HG03025 (cell line): ENCODE measurements at regions not wholly inside any gene's neighbourhood (a gene's known extent, or its start where the extent isn't known, plus 50 kb on each side); places are given as distances from the start of the nearest gene placed in this dataset.

Experiments
- ATAC-seq: cut with Tn5 transposase; IDR thresholded peaks from one replicate; pipeline ENCODE4 v1.9.1; 2021; ENCODE audit warnings: mild to moderate bottlenecking, moderate library complexity; ENCODE audit not compliant: unreplicated experiment, low FRiP score

GRCh38 chr18:44510390-44510789 is 170.3 kb upstream of the SETBP1 start:
- no peak for ATAC-seq

- no peak for ATAC-seq
Observed at GRCh38 chr18:44513233-44513632, 167.5 kb upstream of the SETBP1 start.

- ATAC-seq: no peak
Observed at GRCh38 chr18:44514106-44514505, 166.6 kb upstream of the SETBP1 start.

GRCh38 chr18:44514766-44515165 is 165.9 kb upstream of the SETBP1 start:
- no peak for ATAC-seq

- no peak for ATAC-seq
Observed at GRCh38 chr18:44516450-44516849, 164.2 kb upstream of the SETBP1 start.

GRCh38 chr18:44517136-44517535 is 163.6 kb upstream of the SETBP1 start:
- no peak for ATAC-seq

- no peak for ATAC-seq
Observed at GRCh38 chr18:44518091-44518615, 162.5 kb upstream of the SETBP1 start.

- ATAC-seq: no peak
Observed at GRCh38 chr18:44518666-44519065, 162.0 kb upstream of the SETBP1 start.

GRCh38 chr18:44520981-44521667 is 159.6 kb upstream of the SETBP1 start:
- no peak for ATAC-seq

- ATAC-seq: no peak
Observed at GRCh38 chr18:44521668-44522022, 159.0 kb upstream of the SETBP1 start.

GRCh38 chr18:44526705-44527415 is 153.8 kb upstream of the SETBP1 start:
- no peak for ATAC-seq

- ATAC-seq: no peak
Observed at GRCh38 chr18:44533071-44533470, 147.6 kb upstream of the SETBP1 start.

- no peak for ATAC-seq
Observed at GRCh38 chr18:44536046-44536445, 144.6 kb upstream of the SETBP1 start.

GRCh38 chr18:44536619-44537018 is 144.1 kb upstream of the SETBP1 start:
- ATAC-seq: no peak

- ATAC-seq: no peak
Observed at GRCh38 chr18:44537526-44537925, 143.2 kb upstream of the SETBP1 start.

GRCh38 chr18:44539926-44540325 is 140.8 kb upstream of the SETBP1 start:
- ATAC-seq: no peak

- ATAC-seq: no peak
Observed at GRCh38 chr18:44541159-44541558, 139.5 kb upstream of the SETBP1 start.

- ATAC-seq: no peak
Observed at GRCh38 chr18:44541781-44542180, 138.9 kb upstream of the SETBP1 start.

- ATAC-seq: no peak
Observed at GRCh38 chr18:44543387-44543786, 137.3 kb upstream of the SETBP1 start.

- ATAC-seq: no peak
Observed at GRCh38 chr18:44545359-44545985, 135.2 kb upstream of the SETBP1 start.

GRCh38 chr18:44546954-44547353 is 133.7 kb upstream of the SETBP1 start:
- no peak for ATAC-seq
